NCI-H82 treated with DMSO at 0.1 percent for 48 hours (cell line): ENCODE measurements at regions not wholly inside any gene's neighbourhood (a gene's known extent, or its start where the extent isn't known, plus 50 kb on each side); places are given as distances from the start of the nearest gene placed in this dataset.
"Not testable (repeated sequence)": the region's sequence is repeated elsewhere in the genome, so short reads cannot be mapped to it uniquely, and the experiment has no call there.

Experiments used
- DNase-seq: peaks from one replicate; lab custom pipeline; 2025; ENCODE audit not compliant: unreplicated experiment; lab: John Stamatoyannopoulos, UW

GRCh38 chr10:4181081-4181480, 396.1 kb upstream of the KLF6 start:
- no peak for DNase-seq

- DNase-seq, result no peak
These were observed 392.8 kb upstream of the KLF6 start for GRCh38 chr10:4177791-4178190.

GRCh38 chr10:4176500-4177281, 391.7 kb upstream of the KLF6 start:
- DNase-seq, result no peak

GRCh38 chr10:4174197-4174596, 389.2 kb upstream of the KLF6 start:
- no peak for DNase-seq

GRCh38 chr10:4170633-4171314, 385.8 kb upstream of the KLF6 start:
- DNase-seq, result no peak

GRCh38 chr10:4170181-4170580, 385.2 kb upstream of the KLF6 start:
- no peak for DNase-seq

GRCh38 chr10:4169448-4169847, 384.4 kb upstream of the KLF6 start:
- no peak for DNase-seq

- no peak for DNase-seq
These were observed 382.2 kb upstream of the KLF6 start for GRCh38 chr10:4167216-4167615.

- no peak for DNase-seq
These were observed 377.7 kb upstream of the KLF6 start for GRCh38 chr10:4162571-4163286.

- no peak for DNase-seq
These were observed 374.2 kb upstream of the KLF6 start for GRCh38 chr10:4159173-4159572.

- DNase-seq, result no peak
These were observed 369.2 kb upstream of the KLF6 start for GRCh38 chr10:4154191-4154715.

- DNase-seq, result no peak
These were observed 366.5 kb upstream of the KLF6 start for GRCh38 chr10:4151466-4151865.

GRCh38 chr10:4150676-4151075, 365.7 kb upstream of the KLF6 start:
- DNase-seq, result no peak

GRCh38 chr10:4149460-4149859, 364.5 kb upstream of the KLF6 start:
- not testable (repeated sequence) for DNase-seq

- DNase-seq, result no peak
These were observed 362.2 kb upstream of the KLF6 start for GRCh38 chr10:4147245-4147644.

- no peak for DNase-seq
These were observed 359.8 kb upstream of the KLF6 start for GRCh38 chr10:4144817-4145216.

- DNase-seq, result no peak
These were observed 356.5 kb upstream of the KLF6 start for GRCh38 chr10:4141471-4141870.

GRCh38 chr10:4138146-4138721, 353.2 kb upstream of the KLF6 start:
- no peak for DNase-seq

- no peak for DNase-seq
These were observed 352.3 kb upstream of the KLF6 start for GRCh38 chr10:4137299-4137698.

GRCh38 chr10:4136121-4136520, 351.1 kb upstream of the KLF6 start:
- DNase-seq, result no peak

- DNase-seq, result no peak
These were observed 347.2 kb upstream of the KLF6 start for GRCh38 chr10:4132216-4132556.
